ENCODE measurements at regions not wholly inside any gene's neighbourhood (a gene's known extent, or its start where the extent isn't known, plus 50 kb on each side); places are given as distances from the start of the nearest gene placed in this dataset.

DNA sequence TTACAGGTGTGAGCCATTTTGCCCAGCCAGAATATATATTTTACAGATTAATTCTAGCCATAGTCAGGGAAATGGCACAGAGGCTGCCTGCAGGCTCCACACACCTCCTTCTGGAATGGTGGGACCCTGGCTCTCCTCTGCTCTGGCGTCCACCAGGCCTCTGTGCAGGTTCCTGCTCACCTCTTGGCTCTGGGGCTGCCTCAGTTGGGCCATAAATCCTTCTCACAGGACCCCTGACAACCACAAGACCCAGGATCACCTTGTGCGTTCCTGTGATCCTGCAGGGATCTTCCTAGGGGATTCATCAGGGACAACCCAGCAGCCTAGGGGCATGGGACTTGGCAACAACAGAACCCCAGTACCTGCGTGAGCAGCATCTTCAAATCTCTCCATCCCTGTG lies 93.0 kb upstream of the FSTL4 start:
- H3K4me3 ChIP-seq (ENCODE audit: low read length), result no peak overlapping the region
- no peak for DNase-seq (ENCODE audit: low read depth)
- TF ChIP-seq, protein P1, sequence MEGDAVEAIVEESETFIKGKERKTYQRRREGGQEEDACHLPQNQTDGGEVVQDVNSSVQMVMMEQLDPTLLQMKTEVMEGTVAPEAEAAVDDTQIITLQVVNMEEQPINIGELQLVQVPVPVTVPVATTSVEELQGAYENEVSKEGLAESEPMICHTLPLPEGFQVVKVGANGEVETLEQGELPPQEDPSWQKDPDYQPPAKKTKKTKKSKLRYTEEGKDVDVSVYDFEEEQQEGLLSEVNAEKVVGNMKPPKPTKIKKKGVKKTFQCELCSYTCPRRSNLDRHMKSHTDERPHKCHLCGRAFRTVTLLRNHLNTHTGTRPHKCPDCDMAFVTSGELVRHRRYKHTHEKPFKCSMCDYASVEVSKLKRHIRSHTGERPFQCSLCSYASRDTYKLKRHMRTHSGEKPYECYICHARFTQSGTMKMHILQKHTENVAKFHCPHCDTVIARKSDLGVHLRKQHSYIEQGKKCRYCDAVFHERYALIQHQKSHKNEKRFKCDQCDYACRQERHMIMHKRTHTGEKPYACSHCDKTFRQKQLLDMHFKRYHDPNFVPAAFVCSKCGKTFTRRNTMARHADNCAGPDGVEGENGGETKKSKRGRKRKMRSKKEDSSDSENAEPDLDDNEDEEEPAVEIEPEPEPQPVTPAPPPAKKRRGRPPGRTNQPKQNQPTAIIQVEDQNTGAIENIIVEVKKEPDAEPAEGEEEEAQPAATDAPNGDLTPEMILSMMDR (conservative IDR thresholded peaks at IDR 0.05; ENCODE audit: low read depth, low read length), result no peak

DNA sequence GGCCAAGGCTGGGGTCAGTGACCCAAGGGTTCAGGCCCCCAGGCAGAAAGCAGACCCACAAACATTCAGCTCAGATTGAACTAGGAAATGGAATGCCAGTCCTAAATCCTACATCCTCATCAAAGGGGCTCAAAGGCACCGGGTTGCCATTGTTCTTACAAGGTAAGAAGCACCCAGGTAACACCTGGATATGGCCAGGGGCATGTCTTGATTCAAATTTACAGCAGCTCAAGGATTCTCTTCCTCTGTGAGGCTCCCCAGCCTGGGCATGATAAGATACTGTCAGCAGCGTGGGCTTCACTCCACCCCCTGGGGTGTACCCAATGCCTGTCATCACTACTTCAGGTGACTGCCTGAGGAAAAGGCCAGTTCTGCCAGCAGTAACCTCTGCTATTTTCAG lies 92.1 kb upstream of the FSTL4 start:
- TF ChIP-seq, protein P1 (conservative IDR thresholded peaks at IDR 0.05; ENCODE audit: low read depth, low read length), result no peak
- no peak for DNase-seq (ENCODE audit: low read depth)
- H3K4me3 ChIP-seq (ENCODE audit: low read length), result no peak overlapping the region

DNA sequence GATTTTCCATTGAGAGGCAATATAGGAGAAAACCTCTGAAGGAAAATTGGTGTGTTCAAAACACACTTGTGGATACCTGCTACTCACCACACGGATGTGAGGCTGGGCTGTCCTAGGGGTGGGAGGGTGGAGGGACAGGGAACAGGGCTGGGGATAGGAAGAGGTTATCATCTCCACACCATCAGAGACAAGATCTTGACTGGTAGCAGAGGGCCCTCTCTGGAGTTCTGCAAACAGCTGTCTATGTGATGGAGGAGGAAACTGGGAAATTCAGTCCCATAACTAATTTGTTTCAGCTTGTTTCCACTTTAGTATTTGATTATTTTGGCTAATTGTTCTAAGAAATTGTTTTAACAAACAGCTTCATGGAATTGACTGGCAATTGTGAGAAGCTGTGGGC lies 91.6 kb upstream of the FSTL4 start:
- no peak for DNase-seq (ENCODE audit: low read depth)
- H3K4me3 ChIP-seq (ENCODE audit: low read length), result no peak overlapping the region
- TF ChIP-seq, protein P1 (conservative IDR thresholded peaks at IDR 0.05; ENCODE audit: low read depth, low read length), result no peak

DNA sequence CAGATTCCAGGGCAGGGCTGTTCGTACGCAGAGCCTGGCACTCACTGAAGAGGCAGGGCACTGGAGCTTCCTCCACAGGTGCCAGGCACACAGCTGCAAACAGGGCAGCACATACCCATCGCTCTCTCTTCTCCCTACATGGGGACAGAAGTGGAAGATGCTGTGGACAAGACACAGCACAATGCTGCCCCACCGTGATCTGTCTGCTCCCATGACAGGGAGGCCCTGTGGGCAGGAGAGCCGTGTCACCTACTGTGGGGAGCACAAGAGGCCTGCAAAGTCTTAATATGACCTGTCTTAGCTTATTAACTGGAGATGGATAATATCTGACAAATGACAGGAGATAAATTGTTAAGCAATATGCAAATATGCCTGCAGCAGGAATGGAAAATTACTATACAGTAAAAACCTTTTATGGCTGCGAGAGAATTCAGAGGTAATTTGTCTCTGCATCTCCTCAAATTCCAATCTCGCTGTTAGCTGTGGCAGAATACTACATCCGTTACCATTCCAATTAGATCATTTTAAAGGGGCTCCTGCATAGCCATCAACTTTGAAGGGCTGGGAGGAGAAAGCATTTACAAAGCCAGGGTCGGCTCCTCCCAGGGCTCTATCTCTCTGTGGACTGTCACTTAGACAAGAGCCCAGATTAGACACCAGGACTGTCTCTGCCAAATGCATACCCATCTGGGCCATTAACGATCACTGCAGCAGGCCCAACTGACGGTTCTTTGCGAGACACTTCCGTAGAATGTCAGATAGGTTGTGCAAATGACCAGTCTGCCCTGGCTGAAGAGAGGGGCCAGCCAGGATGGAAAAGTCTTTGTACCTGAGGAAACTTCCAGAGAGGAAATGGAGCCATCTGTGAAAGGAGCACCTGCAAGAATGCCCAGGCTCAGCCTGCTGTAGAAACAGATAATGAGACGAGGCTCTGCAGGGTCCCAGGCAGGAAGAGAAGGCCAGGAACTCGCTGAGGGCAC lies 90.7 kb upstream of the FSTL4 start:
- no peak for DNase-seq (ENCODE audit: low read depth)
- H3K4me3 ChIP-seq (ENCODE audit: low read length), result no peak overlapping the region
- TF ChIP-seq, protein P1 (conservative IDR thresholded peaks at IDR 0.05; ENCODE audit: low read depth, low read length), result no peak

DNA sequence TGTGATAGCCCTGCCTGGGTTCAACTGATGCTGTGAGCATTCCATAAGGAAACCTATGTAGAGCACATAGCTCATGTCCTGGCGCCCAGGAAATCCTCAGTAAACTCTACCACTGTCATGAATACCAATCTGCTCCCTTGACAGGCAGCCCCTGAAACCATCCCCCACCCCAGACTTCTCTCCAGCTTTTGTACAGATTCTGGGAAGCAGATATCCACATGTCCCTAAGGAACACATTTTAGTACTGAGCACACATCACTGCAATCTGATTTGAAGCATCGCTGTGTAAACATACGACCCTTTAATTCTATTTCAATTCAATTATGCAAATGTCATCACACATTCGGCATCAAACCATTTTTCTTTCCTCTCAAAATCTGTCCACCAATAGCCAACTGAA lies 89.5 kb upstream of the FSTL4 start:
- no peak for DNase-seq (ENCODE audit: low read depth)
- H3K4me3 ChIP-seq (ENCODE audit: low read length), result no peak overlapping the region
- TF ChIP-seq, protein P1 (conservative IDR thresholded peaks at IDR 0.05; ENCODE audit: low read depth, low read length), result no peak

DNA sequence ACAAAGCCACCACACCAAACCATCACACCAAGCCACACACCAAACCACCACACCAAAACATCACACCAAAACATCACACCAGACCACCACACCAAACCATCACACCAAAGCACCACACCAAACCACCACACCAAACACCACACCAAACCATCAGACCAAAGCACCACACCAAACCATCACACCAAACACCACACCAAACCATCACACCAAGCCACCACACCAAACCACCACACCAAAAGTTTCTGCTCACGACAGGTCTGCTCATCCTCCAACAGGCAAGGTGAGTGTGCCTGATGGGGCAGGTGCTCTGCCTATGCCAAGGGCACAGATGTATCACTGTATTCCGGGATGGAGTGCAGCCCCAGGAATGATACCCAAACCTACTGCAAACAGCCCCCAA lies 87.9 kb upstream of the FSTL4 start:
- TF ChIP-seq, protein P1 (conservative IDR thresholded peaks at IDR 0.05; ENCODE audit: low read depth, low read length), result no peak
- DNase-seq (ENCODE audit: low read depth), result no peak

More for the DNA sequence above, 87.9 kb upstream of the FSTL4 start:
- no peak overlapping the region for H3K4me3 ChIP-seq (ENCODE audit: low read length)
